Glomerular endothelial cell (primary cell): ENCODE measurements at regions not wholly inside any gene's neighbourhood (a gene's known extent, or its start where the extent isn't known, plus 50 kb on each side); places are given as distances from the start of the nearest gene placed in this dataset.

Experiments used
- DNase-seq: peaks from one replicate; pipeline ENCODE4 v3.0.0-alpha.2; 2011; ENCODE audit warnings: low read depth, low spot score; ENCODE audit errors: extremely low read depth

- no peak for DNase-seq
Measured at GRCh38 chr4:141914746-141915145, 278.4 kb downstream of the IL15 start.

DNA sequence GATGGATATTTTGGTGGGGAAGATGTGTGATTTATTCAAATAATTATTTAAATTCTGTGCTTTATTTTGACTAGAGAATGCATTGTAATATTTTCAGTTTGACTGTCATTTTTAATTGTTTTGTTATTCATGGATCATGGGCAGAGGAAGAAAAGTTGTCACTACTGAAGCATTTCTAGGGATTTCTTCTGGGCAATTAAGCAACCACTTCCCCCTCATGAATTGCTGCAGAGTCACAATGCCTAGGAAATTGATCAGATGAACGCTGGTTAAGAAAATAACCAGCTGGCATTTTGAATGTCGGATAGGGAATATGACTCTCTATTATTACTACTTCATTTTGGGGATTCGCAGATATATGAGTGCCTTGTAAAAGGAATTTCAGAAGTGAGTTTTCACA is 283.3 kb downstream of the IL15 start:
- DNase-seq = no peak

- no peak for DNase-seq
Measured at GRCh38 chr4:141921293-141921692, 284.9 kb downstream of the IL15 start.

GRCh38 chr4:141922236-141922635 is 285.9 kb downstream of the IL15 start:
- no peak for DNase-seq

DNA sequence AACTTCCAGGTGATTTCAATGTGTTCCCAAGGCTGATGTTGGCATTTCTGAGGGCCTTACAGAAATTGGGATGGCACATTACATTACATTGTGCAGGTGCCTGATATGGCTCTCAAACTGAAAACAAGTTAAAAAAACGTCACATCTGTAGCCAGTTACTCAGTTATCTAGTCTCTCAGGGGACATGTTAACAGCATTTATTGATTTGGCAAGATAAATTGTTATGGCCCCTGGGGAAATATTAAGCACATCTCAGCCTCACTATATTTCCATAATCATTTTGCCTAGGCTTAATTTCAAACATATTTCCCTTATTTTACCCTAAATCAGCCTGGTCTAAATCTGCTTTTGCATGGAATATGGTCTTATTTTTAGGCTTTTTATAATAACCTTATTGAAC is 290.0 kb downstream of the IL15 start:
- no peak for DNase-seq

DNA sequence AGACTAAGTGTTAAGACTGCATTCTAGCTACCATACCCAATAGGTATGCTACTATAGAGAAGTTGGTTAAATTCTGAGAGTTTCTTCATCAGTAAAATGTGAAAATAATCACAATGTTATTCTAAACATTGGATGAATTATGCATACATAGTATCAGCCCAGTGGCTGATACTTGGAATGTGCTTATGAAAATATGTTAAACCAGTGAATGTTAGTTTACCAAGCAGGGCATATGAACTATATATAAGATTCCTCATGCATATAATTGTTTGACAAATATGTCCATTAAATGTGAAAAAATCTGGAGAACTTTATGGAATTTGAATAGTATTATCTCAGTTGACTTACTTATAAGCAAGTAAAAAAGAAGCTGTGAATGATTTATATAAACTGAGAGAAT is 296.1 kb downstream of the IL15 start:
- DNase-seq = no peak

DNA sequence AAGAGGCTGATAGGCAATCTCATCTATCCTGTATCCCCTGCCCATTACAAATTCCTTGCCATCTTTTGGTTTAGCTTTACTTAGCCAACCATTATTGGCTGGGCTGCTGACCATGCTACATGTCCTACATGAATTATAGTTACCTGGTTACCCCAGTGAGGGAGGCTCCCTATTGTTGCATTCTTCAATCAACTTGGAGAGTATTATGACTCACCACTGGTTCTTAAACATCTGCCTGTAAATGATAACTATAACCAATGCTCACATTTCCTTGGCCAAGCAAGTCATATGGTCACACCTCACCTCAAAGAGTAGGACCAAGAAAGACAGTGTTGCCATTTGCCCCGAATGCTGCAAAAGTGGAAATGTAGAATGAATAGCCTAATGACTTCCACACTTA is 297.6 kb downstream of the IL15 start:
- DNase-seq = no peak

DNA sequence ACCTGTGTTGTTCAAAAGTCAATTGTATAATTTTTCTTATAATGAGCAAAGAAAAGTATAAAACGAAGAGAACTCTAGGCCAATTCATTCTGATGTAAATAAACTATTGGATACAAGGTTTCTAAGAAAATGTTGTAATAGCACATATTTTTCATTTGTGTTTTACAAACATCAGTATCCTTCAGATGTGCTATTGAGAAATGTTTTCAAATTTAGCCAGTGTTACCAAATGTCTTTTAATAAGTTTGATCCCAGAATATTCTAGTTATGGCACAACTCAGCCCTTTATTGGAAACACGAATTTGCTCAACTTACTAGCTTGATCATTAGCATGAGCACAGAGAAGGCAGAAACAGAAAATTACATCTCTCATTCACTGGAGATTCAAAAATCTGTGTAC is 319.3 kb downstream of the IL15 start:
- DNase-seq = no peak

GRCh38 chr4:141957416-141957815 is 321.0 kb downstream of the IL15 start:
- no peak for DNase-seq

GRCh38 chr4:141962486-141962885 is 326.1 kb downstream of the IL15 start:
- DNase-seq = no peak

GRCh38 chr4:141971869-141972268 is 335.5 kb downstream of the IL15 start:
- peak; percentile 4 for DNase-seq

- no peak for DNase-seq
Measured at GRCh38 chr4:141972950-141973349, 336.6 kb downstream of the IL15 start.
